Lung (tissue), 11 donors: ENCODE measurements at regions not wholly inside any gene's neighbourhood (a gene's known extent, or its start where the extent isn't known, plus 50 kb on each side); places are given as distances from the start of the nearest gene placed in this dataset.

ENCODE experiments used
- ATAC-seq: fragments of 200-7000 bp; cut with Tn5 transposase; one replicate; pipeline ENCODE4 v1.9.1; 2020; ENCODE audit warnings: moderate number of reproducible peaks; ENCODE audit not compliant: insufficient read depth, low FRiP score
- DNase-seq, 3 donors: peaks; one replicate each; pipeline ENCODE4 v3.0.0-alpha.2; 2013 to 2017
- H3K27ac ChIP-seq, 2 donors: one replicate each; pipeline ENCODE4 v1.5.1; 2013; ENCODE audit warnings: mild to moderate bottlenecking in 2 of 2, moderate library complexity in 2 of 2, control low read depth in 1 of 2, inconsistent platforms in 1 of 2, low read depth in 1 of 2, low read length in 1 of 2
- H3K27me3 ChIP-seq, 3 donors: one replicate each; pipeline ENCODE4 v1.5.1; 2013; ENCODE audit warnings: low read length in 2 of 3; ENCODE audit not compliant: control insufficient read depth in 3 of 3, insufficient read depth in 3 of 3
- H3K36me3 ChIP-seq, 4 donors: one replicate each; pipeline ENCODE4 v1.5.1; 2013; ENCODE audit warnings: low read length in 4 of 4, mild to moderate bottlenecking in 1 of 4, moderate library complexity in 1 of 4; ENCODE audit not compliant: control insufficient read depth in 4 of 4, insufficient read depth in 4 of 4
- H3K4me1 ChIP-seq, 5 donors: one replicate each; pipeline ENCODE4 v1.5.1; 2013; ENCODE audit warnings: low read length in 5 of 5, mild to moderate bottlenecking in 2 of 5, moderate library complexity in 1 of 5; ENCODE audit not compliant: control insufficient read depth in 5 of 5, insufficient read depth in 5 of 5
- H3K4me3 ChIP-seq: one replicate; pipeline ENCODE4 v1.5.1; 2013; ENCODE audit warnings: mild to moderate bottlenecking, control low read depth, moderate library complexity
- H3K9ac ChIP-seq, 2 donors: one replicate each; pipeline ENCODE4 v1.5.1; 2013; ENCODE audit warnings: low read length in 2 of 2, control low read depth in 1 of 2; ENCODE audit not compliant: insufficient read depth in 1 of 2
- H3K9me3 ChIP-seq, 4 donors: one replicate each; pipeline ENCODE4 v1.5.1; 2013; ENCODE audit warnings: low read length in 3 of 4, mild to moderate bottlenecking in 1 of 4, moderate library complexity in 1 of 4; ENCODE audit not compliant: control insufficient read depth in 4 of 4, insufficient read depth in 3 of 4
- CTCF ChIP-seq: IDR thresholded peaks from 2 replicates; pipeline ENCODE4 v1.5.1; 2012; ENCODE audit warnings: mild to moderate bottlenecking; ENCODE audit errors: control extremely low read depth, extremely low read depth
- WGBS, 2 donors: extraction: QIAGEN DNeasy Blood & Tissue Kit; methylation state at CpG; one replicate each; pipeline ENCODE4 v1.1.7; 2013; 5-methylcytosine and 5-hydroxymethylcytosine counted together
- donor health status: control.
- donor health status: control.
- donor health status: Bipolar disorder and iron deficiency.
- donor health status: healthy.
- donor health status: DM: yes; HTN: yes; CAD: no.

GRCh38 chr22:44393066-44393465, 80.3 kb upstream of the SHISAL1 start:
- H3K9me3 ChIP-seq: peaks cover 0 to 2% (median 0%) of the 10 kb centered on the region in 4 donors
- no peaks in the 10 kb centered on the region for H3K36me3 ChIP-seq
- no peak overlapping the region for H3K4me3 ChIP-seq
- no peak overlapping the region for H3K9ac ChIP-seq
- H3K27me3 ChIP-seq: no peaks in the 10 kb centered on the region
- peaks cover 0 to 15% (median 0%) of the 10 kb centered on the region in 5 donors for H3K4me1 ChIP-seq
- WGBS, 2 donors: 85 to 88% methylated on average over 8 of the region's 8 CpGs
- no peak for DNase-seq
- no peak for ATAC-seq
- TF ChIP-seq CTCF: no peak
- no peak overlapping the region for H3K27ac ChIP-seq

- Histone ChIP-seq H3K27me3 (no peaks in the 10 kb centered on the region), H3K9me3 (peaks cover 0 to 2% (median 0%) of the 10 kb centered on the region in 4 donors), H3K27ac (no peak overlapping the region), H3K4me1 (peaks cover 0 to 15% (median 0%) of the 10 kb centered on the region in 5 donors), H3K4me3 (no peak overlapping the region), H3K9ac (no peak overlapping the region), H3K36me3 (no peaks in the 10 kb centered on the region)
- no peak for DNase-seq
- no peak for ATAC-seq
- no peak for TF ChIP-seq CTCF
- 76 to 91% methylated on average over 6 of the region's 6 CpGs for WGBS, 2 donors
Measured at GRCh38 chr22:44392446-44392921, 79.7 kb upstream of the SHISAL1 start.

- peak in 1 of 3 donors; percentile 29 for DNase-seq
- H3K36me3 ChIP-seq: no peaks in the 10 kb centered on the region
- H3K27me3 ChIP-seq: no peaks in the 10 kb centered on the region
- no peak overlapping the region for H3K27ac ChIP-seq
- peaks cover 0 to 15% (median 0%) of the 10 kb centered on the region in 5 donors for H3K4me1 ChIP-seq
- ATAC-seq: no peak
- no peak overlapping the region for H3K9ac ChIP-seq
- 73% methylated on average over 23 of the region's 23 CpGs for WGBS, 2 donors
- TF ChIP-seq CTCF: no peak
- H3K4me3 ChIP-seq: no peak overlapping the region
- H3K9me3 ChIP-seq: peaks cover 0 to 2% (median 0%) of the 10 kb centered on the region in 4 donors
Measured at GRCh38 chr22:44391481-44392445, 79.0 kb upstream of the SHISAL1 start.
